ENCODE measurements at regions not wholly inside any gene's neighbourhood (a gene's known extent, or its start where the extent isn't known, plus 50 kb on each side); places are given as distances from the start of the nearest gene placed in this dataset.

DNA sequence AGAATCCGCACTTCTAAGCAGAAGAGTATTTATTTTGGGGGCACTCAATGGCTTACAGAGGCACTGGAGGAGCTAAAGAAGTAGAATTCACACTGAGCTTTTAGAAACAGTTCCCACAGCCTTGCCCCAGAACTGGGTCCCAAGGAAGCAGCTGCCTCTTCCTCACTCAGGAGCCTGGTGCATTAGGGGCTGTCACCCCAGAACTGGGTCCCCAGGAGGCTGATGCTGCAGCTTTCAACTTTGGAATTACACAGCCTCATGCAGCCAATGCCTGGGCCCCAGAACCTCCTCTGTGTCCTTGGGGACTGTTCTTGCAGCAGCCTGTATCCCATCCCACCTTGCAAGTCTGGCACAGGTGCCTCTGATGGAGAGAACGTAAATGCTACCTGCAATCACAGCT is 96.4 kb downstream of the DACT2 start:
- no peaks in the 10 kb centered on the region for H3K9me3 ChIP-seq
- H3K36me3 ChIP-seq: no peaks in the 10 kb centered on the region
- no peak overlapping the region for H3K4me3 ChIP-seq
- no peak for DNase-seq (ENCODE audit: low spot score in 2 of 2)
- H3K27me3 ChIP-seq: peaks cover 0 to 5% of the 10 kb centered on the region in 2 donors
- TF ChIP-seq POLR2AphosphoS5 (IDR thresholded peaks at IDR 0.05): no peak
- TF ChIP-seq, protein P1, sequence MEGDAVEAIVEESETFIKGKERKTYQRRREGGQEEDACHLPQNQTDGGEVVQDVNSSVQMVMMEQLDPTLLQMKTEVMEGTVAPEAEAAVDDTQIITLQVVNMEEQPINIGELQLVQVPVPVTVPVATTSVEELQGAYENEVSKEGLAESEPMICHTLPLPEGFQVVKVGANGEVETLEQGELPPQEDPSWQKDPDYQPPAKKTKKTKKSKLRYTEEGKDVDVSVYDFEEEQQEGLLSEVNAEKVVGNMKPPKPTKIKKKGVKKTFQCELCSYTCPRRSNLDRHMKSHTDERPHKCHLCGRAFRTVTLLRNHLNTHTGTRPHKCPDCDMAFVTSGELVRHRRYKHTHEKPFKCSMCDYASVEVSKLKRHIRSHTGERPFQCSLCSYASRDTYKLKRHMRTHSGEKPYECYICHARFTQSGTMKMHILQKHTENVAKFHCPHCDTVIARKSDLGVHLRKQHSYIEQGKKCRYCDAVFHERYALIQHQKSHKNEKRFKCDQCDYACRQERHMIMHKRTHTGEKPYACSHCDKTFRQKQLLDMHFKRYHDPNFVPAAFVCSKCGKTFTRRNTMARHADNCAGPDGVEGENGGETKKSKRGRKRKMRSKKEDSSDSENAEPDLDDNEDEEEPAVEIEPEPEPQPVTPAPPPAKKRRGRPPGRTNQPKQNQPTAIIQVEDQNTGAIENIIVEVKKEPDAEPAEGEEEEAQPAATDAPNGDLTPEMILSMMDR (IDR thresholded peaks at IDR 0.05): no peak
- TF ChIP-seq POLR2A (IDR thresholded peaks at IDR 0.05): no peak
- H3K27ac ChIP-seq: no peak overlapping the region
- peaks cover 0 to 7% of the 10 kb centered on the region in 2 donors for H3K4me1 ChIP-seq
- intact Hi-C loops (cut with DNase I; ENCODE audit: low total_unique reads): no loop called here

DNA sequence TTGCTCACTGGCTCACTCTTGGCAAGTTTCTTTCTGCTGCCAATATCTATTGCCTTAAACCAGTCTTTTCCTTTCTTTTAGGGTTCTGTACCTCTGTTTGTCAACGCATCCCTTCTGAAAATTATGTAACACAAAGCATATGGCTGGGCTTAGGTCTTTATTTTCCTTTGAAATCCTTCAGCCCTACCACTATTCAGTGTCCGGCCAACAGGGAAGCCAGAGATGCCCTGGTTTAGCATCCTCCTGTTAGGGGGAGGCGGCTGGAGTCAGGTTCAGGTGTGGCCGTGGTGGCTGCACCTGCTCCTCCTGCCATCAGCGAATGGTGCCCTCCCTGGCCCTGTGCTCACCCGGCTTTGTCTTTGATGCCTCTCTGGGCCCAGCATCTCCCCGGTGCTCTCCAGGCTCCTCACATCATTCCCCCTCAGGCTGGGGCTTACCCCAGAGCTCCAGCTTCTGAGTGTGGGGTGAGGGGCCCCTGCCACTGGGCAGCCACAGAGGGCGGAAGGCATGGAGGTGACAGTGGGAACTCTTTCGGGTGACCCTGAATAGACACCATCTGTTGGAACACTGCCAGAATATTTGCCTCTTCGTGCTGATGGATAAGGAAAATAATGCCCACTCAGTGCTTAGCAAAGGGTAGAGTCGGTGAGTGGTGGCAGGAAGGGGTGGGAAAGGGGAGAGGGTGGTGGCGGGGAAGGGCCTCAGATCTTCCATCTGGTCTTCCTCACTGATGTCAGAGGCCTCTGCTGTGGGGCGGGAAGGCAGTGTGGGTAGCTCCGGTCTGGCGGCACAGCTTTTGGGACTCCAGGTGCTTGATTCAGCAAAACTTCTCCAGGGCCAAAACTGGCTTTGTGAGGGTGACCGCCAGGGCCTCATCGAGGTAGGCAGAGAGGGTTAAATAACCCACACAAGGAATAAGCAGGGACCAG is 97.2 kb downstream of the DACT2 start:
- TF ChIP-seq POLR2A (IDR thresholded peaks at IDR 0.05) (no peak), POLR2AphosphoS5 (IDR thresholded peaks at IDR 0.05) (no peak)
- TF ChIP-seq, protein P1 (IDR thresholded peaks at IDR 0.05): no peak
- Histone ChIP-seq H3K27me3 (peaks cover 0 to 5% of the 10 kb centered on the region in 2 donors), H3K4me1 (peaks cover 0 to 7% of the 10 kb centered on the region in 2 donors), H3K4me3 (no peak overlapping the region), H3K27ac (no peak overlapping the region), H3K36me3 (no peaks in the 10 kb centered on the region), H3K9me3 (no peaks in the 10 kb centered on the region)
- intact Hi-C loops (cut with DNase I; ENCODE audit: low total_unique reads): no loop called here
- DNase-seq (ENCODE audit: low spot score in 2 of 2): peak in 1 of 2 donors; percentile 15

DNA sequence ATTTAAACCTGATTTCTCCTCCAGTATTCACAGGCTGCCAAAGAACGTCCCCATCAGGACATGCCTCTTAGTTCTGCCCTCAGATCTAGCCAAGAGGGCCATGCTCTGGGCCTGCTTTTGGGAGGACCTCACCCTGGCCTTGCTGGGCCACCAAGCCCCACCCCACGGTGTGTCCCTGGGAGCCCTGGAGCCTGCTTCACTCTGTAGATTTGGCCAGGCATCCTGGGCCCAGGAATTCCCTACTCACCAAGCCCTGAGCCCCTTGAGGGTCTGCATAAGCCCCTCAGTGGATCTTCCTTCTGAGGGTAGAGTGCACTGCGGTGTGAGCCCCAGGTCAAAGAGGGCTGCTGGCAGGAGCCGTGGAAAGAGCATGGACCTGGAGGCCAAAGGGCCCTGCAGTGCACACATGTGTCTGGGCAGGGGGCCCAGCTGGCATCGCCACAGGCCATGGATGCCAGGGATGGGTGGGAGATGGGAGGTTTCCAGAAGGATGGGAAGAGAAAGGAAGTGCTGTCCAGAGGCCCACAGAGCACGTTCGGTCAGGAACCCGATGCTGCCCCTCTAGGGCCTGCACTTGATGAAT is 98.0 kb downstream of the DACT2 start:
- DNase-seq (ENCODE audit: low spot score in 2 of 2): peak in 1 of 2 donors; percentile 32
- Histone ChIP-seq H3K4me1 (peaks cover 0 to 6% of the 10 kb centered on the region in 2 donors), H3K4me3 (no peak overlapping the region), H3K9me3 (no peaks in the 10 kb centered on the region), H3K27me3 (peaks cover 0 to 5% of the 10 kb centered on the region in 2 donors), H3K36me3 (no peaks in the 10 kb centered on the region), H3K27ac (peak overlapping the region in 1 of 2 donors; percentile 19)
- no peak for TF ChIP-seq POLR2A (IDR thresholded peaks at IDR 0.05)
- TF ChIP-seq POLR2AphosphoS5 (IDR thresholded peaks at IDR 0.05): no peak
- TF ChIP-seq, protein P1 (IDR thresholded peaks at IDR 0.05): no peak
- intact Hi-C loops (cut with DNase I; ENCODE audit: low total_unique reads): no loop called here

DNA sequence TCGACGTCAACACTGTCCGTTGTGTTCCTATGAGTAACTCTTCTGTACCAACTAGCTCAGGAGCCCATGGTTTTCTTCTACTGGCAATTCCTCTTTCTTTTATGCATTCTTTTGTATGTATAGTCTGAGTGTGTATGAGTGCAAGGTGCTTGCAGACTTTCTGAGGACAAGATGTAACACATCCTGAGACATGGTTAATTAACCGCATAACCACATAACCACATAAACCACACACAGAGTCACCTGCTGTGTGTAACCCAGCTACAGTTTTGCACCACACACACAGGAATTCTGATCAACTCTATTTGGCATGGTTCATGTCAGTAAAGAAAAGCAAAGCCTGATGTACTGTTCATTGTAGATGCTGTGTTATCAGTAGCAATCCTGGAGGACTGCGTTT is 98.6 kb downstream of the DACT2 start:
- Histone ChIP-seq H3K4me3 (no peak overlapping the region), H3K36me3 (no peaks in the 10 kb centered on the region), H3K27ac (no peak overlapping the region), H3K9me3 (no peaks in the 10 kb centered on the region), H3K27me3 (peaks cover 0 to 5% of the 10 kb centered on the region in 2 donors), H3K4me1 (peaks cover 0 to under 1% of the 10 kb centered on the region in 2 donors)
- TF ChIP-seq, protein P1 (IDR thresholded peaks at IDR 0.05): no peak
- no peak for TF ChIP-seq POLR2A (IDR thresholded peaks at IDR 0.05)
- no peak for TF ChIP-seq POLR2AphosphoS5 (IDR thresholded peaks at IDR 0.05)
- intact Hi-C loops (cut with DNase I; ENCODE audit: low total_unique reads): no loop called here
- peak in 1 of 2 donors; percentile 10 for DNase-seq (ENCODE audit: low spot score in 2 of 2)

DNA sequence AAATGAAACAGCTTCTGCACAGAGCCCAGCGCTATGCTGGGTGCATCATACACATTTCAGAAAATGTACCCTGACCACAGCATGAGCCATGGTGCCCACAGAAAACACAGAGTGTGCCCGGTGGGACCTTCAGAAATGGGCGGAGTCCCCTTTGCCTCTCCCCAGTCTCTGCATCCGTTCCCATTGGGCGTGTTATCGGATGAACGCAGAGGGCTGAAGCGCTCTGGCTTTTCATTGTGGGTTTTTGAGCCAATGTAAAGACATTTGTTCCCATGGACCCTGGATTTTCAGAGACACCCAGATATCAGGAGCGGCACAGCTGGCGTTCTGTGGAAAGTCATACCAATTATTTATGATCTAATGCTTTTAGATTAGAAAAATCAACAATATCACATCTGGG is 99.8 kb downstream of the DACT2 start:
- intact Hi-C loops (cut with DNase I; ENCODE audit: low total_unique reads): no loop called here
- Histone ChIP-seq H3K27me3 (peaks cover 0 to 5% of the 10 kb centered on the region in 2 donors), H3K36me3 (no peaks in the 10 kb centered on the region), H3K27ac (no peak overlapping the region), H3K9me3 (no peaks in the 10 kb centered on the region), H3K4me3 (no peak overlapping the region), H3K4me1 (no peaks in the 10 kb centered on the region)
- TF ChIP-seq, protein P1 (IDR thresholded peaks at IDR 0.05): no peak
- DNase-seq (ENCODE audit: low spot score in 2 of 2): no peak
